CD4-positive, alpha-beta T cell treated with Interleukin-4 for 1 hour (primary cell): ENCODE measurements at regions not wholly inside any gene's neighbourhood (a gene's known extent, or its start where the extent isn't known, plus 50 kb on each side); places are given as distances from the start of the nearest gene placed in this dataset.

Source experiments
- DNase-seq, 2 donors: peaks; one replicate each; pipeline ENCODE4 v3.0.0-alpha.2; 2020 to 2022

GRCh38 chr1:162964901-162965300 is 103.9 kb upstream of the CCDC190 start:
- DNase-seq, result no peak

GRCh38 chr1:162956922-162957321 is 95.9 kb upstream of the CCDC190 start:
- DNase-seq, result no peak

GRCh38 chr1:162954824-162955223 is 93.8 kb upstream of the CCDC190 start:
- DNase-seq, result no peak

- no peak for DNase-seq
These were observed 92.0 kb upstream of the CCDC190 start for GRCh38 chr1:162952956-162953355.

- DNase-seq, result no peak
These were observed 90.8 kb upstream of the CCDC190 start for GRCh38 chr1:162951553-162952315.

GRCh38 chr1:162950187-162950586 is 89.2 kb upstream of the CCDC190 start:
- DNase-seq, result no peak

- DNase-seq, result no peak
These were observed 85.7 kb upstream of the CCDC190 start for GRCh38 chr1:162946701-162947100.

- no peak for DNase-seq
These were observed 84.1 kb upstream of the CCDC190 start for GRCh38 chr1:162944974-162945674.

GRCh38 chr1:162943622-162944021 is 82.6 kb upstream of the CCDC190 start:
- no peak for DNase-seq

GRCh38 chr1:162942916-162943559 is 82.1 kb upstream of the CCDC190 start:
- no peak for DNase-seq

- no peak for DNase-seq
These were observed 80.0 kb upstream of the CCDC190 start for GRCh38 chr1:162941024-162941423.

- DNase-seq, result no peak
These were observed 78.1 kb upstream of the CCDC190 start for GRCh38 chr1:162939035-162939434.

GRCh38 chr1:162937716-162938395 is 76.9 kb upstream of the CCDC190 start:
- no peak for DNase-seq

- no peak for DNase-seq
These were observed 70.1 kb upstream of the CCDC190 start for GRCh38 chr1:162930976-162931560.

- DNase-seq, result no peak
These were observed 69.6 kb upstream of the CCDC190 start for GRCh38 chr1:162930532-162930931.

- no peak for DNase-seq
These were observed 68.2 kb upstream of the CCDC190 start for GRCh38 chr1:162929177-162929576.

GRCh38 chr1:162928141-162928540 is 67.2 kb upstream of the CCDC190 start:
- DNase-seq, result no peak

GRCh38 chr1:162927421-162927820 is 66.4 kb upstream of the CCDC190 start:
- DNase-seq, result no peak

GRCh38 chr1:162926906-162927305 is 65.9 kb upstream of the CCDC190 start:
- no peak for DNase-seq

- no peak for DNase-seq
These were observed 63.2 kb upstream of the CCDC190 start for GRCh38 chr1:162924179-162924578.

GRCh38 chr1:162922201-162922600 is 61.2 kb upstream of the CCDC190 start:
- DNase-seq, result no peak

- no peak for DNase-seq
These were observed 60.3 kb upstream of the CCDC190 start for GRCh38 chr1:162921311-162921710.

GRCh38 chr1:162919034-162919433 is 58.1 kb upstream of the CCDC190 start:
- DNase-seq, result peak in 1 of 2 donors; percentile 12
